ENCODE measurements at regions not wholly inside any gene's neighbourhood (a gene's known extent, or its start where the extent isn't known, plus 50 kb on each side); places are given as distances from the start of the nearest gene placed in this dataset.

- TF ChIP-seq CTCF (conservative IDR thresholded peaks at IDR 0.05; ENCODE audit: low read length) (no peak), EZH2phosphoT487 (IDR thresholded peaks at IDR 0.05; ENCODE audit: borderline replicate concordance) (no peak)
These were observed 316.8 kb downstream of the HS3ST1 start for GRCh38 chr4:11111876-11112275.

Data from Loucy (cell line).